ENCODE measurements at regions not wholly inside any gene's neighbourhood (a gene's known extent, or its start where the extent isn't known, plus 50 kb on each side); places are given as distances from the start of the nearest gene placed in this dataset.

DNA sequence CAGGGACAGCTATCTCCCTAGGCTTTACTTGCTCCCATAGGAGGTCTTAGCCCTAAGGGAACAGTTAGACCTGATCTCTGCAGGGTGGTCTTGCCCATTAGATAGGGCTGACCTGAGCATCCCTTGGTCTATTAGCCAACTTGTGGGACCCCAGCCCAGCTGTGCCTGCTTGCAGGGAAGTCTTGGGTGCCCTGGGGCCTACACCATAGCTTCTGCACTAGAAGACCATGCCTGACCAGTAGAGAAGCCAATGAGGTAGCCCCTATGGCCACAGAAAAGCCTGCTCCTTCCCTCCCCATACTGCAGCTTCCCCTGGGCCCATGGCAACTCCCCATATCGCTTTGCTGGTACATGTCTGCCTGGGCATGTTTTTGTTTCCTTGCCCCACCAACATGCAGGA, 1049.1 kb downstream of the TRHDE start:
- Histone ChIP-seq H3K4me2 (ENCODE audit: control insufficient read depth, extremely low read depth, insufficient read depth, low read depth, low read length) (no peak overlapping the region), H3K9me3 (ENCODE audit: control insufficient read depth, low read depth, low read length) (peaks cover 3% of the 10 kb centered on the region), H3K9ac (ENCODE audit: control insufficient read depth, extremely low read depth, insufficient read depth, low read length) (no peak overlapping the region), H3K27me3 (ENCODE audit: control insufficient read depth, extremely low read depth, insufficient read depth, low read length) (no peaks in the 10 kb centered on the region), H3K36me3 (ENCODE audit: control insufficient read depth in 2 of 2, extremely low read depth in 1 of 2, insufficient read depth in 2 of 2, low read length in 2 of 2) (no peaks in the 10 kb centered on the region), H3K9me1 (ENCODE audit: control insufficient read depth, extremely low read depth, insufficient read depth, low read length) (no peaks in the 10 kb centered on the region), H3K27ac (ENCODE audit: control insufficient read depth, insufficient read depth, low read length) (no peak overlapping the region), H3K79me2 (ENCODE audit: control insufficient read depth, insufficient read depth, low read length) (no peaks in the 10 kb centered on the region), H2AFZ (ENCODE audit: control insufficient read depth, low read length) (no peak overlapping the region), H3K4me1 (ENCODE audit: control insufficient read depth, extremely low read depth, insufficient read depth, low read length) (no peaks in the 10 kb centered on the region), H4K20me1 (ENCODE audit: control insufficient read depth, extremely low read depth, insufficient read depth, low read length) (no peaks in the 10 kb centered on the region), H3K4me3 (ENCODE audit: control insufficient read depth in 2 of 3, extremely low read depth in 1 of 3, insufficient read depth in 2 of 3, low read depth in 1 of 3, low read length in 3 of 3) (no peak overlapping the region)
- TF ChIP-seq, protein P1, sequence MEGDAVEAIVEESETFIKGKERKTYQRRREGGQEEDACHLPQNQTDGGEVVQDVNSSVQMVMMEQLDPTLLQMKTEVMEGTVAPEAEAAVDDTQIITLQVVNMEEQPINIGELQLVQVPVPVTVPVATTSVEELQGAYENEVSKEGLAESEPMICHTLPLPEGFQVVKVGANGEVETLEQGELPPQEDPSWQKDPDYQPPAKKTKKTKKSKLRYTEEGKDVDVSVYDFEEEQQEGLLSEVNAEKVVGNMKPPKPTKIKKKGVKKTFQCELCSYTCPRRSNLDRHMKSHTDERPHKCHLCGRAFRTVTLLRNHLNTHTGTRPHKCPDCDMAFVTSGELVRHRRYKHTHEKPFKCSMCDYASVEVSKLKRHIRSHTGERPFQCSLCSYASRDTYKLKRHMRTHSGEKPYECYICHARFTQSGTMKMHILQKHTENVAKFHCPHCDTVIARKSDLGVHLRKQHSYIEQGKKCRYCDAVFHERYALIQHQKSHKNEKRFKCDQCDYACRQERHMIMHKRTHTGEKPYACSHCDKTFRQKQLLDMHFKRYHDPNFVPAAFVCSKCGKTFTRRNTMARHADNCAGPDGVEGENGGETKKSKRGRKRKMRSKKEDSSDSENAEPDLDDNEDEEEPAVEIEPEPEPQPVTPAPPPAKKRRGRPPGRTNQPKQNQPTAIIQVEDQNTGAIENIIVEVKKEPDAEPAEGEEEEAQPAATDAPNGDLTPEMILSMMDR (optimal IDR thresholded peaks at IDR 0.05 in 1 of 3, IDR thresholded peaks at IDR 0.05 in 1 of 3, conservative IDR thresholded peaks at IDR 0.05 in 1 of 3; ENCODE audit: extremely low read depth in 1 of 3, insufficient read depth in 2 of 3, low read length in 3 of 3): no peak
- TF ChIP-seq EZH2 (IDR thresholded peaks at IDR 0.05; ENCODE audit: low read length): no peak
- DNase-seq (ENCODE audit: low read depth, low spot score): no peak
- no peak for FAIRE-seq
- dilution Hi-C loops (cut with MboI; ENCODE audit: extremely low pct_ligation_motif_present, low sequenced_read_pairs): no loop called here

DNA sequence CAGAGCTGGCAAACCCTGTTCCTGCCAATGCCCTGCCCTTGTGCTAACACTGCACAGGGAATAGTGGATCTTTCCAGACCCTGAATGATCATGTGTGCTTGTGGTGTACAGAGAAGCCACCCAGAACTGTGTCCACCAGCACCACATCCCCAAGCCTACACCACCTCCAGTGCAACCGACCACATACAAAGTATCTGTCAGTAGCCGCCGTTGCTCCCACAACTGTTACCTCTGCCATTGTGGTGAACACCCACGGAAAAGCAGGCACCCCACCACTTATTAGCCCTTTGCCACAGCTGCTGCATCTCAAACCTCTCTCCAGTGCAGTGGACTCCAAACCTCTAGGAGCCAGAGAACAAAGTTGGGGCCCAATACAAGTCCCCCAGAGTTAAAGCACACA, 1049.6 kb downstream of the TRHDE start:
- no peak overlapping the region for H3K4me3 ChIP-seq (ENCODE audit: control insufficient read depth in 2 of 3, extremely low read depth in 1 of 3, insufficient read depth in 2 of 3, low read depth in 1 of 3, low read length in 3 of 3)
- TF ChIP-seq, protein P1 (optimal IDR thresholded peaks at IDR 0.05 in 1 of 3, IDR thresholded peaks at IDR 0.05 in 1 of 3, conservative IDR thresholded peaks at IDR 0.05 in 1 of 3; ENCODE audit: extremely low read depth in 1 of 3, insufficient read depth in 2 of 3, low read length in 3 of 3): no peak
- TF ChIP-seq EZH2 (IDR thresholded peaks at IDR 0.05; ENCODE audit: low read length): no peak
- DNase-seq (ENCODE audit: low read depth, low spot score): no peak
- peaks cover 3% of the 10 kb centered on the region for H3K9me3 ChIP-seq (ENCODE audit: control insufficient read depth, low read depth, low read length)
- no peak overlapping the region for H2AFZ ChIP-seq (ENCODE audit: control insufficient read depth, low read length)
- no peaks in the 10 kb centered on the region for H3K9me1 ChIP-seq (ENCODE audit: control insufficient read depth, extremely low read depth, insufficient read depth, low read length)
- H3K4me1 ChIP-seq (ENCODE audit: control insufficient read depth, extremely low read depth, insufficient read depth, low read length): no peaks in the 10 kb centered on the region
- no peak for FAIRE-seq
- no peak overlapping the region for H3K27ac ChIP-seq (ENCODE audit: control insufficient read depth, insufficient read depth, low read length)
- H3K27me3 ChIP-seq (ENCODE audit: control insufficient read depth, extremely low read depth, insufficient read depth, low read length): no peaks in the 10 kb centered on the region
- dilution Hi-C loops (cut with MboI; ENCODE audit: extremely low pct_ligation_motif_present, low sequenced_read_pairs): no loop called here
- H3K4me2 ChIP-seq (ENCODE audit: control insufficient read depth, extremely low read depth, insufficient read depth, low read depth, low read length): no peak overlapping the region
- no peaks in the 10 kb centered on the region for H4K20me1 ChIP-seq (ENCODE audit: control insufficient read depth, extremely low read depth, insufficient read depth, low read length)
- H3K36me3 ChIP-seq (ENCODE audit: control insufficient read depth in 2 of 2, extremely low read depth in 1 of 2, insufficient read depth in 2 of 2, low read length in 2 of 2): no peaks in the 10 kb centered on the region
- H3K9ac ChIP-seq (ENCODE audit: control insufficient read depth, extremely low read depth, insufficient read depth, low read length): no peak overlapping the region
- no peaks in the 10 kb centered on the region for H3K79me2 ChIP-seq (ENCODE audit: control insufficient read depth, insufficient read depth, low read length)

Measured in keratinocyte (primary cell).